ENCODE measurements at regions not wholly inside any gene's neighbourhood (a gene's known extent, or its start where the extent isn't known, plus 50 kb on each side); places are given as distances from the start of the nearest gene placed in this dataset.

- TF ChIP-seq YY1 (tag by site-specific recombination; IDR thresholded peaks at IDR 0.05): no peak
- no peak for TF ChIP-seq RBAK (tag by site-specific recombination; IDR thresholded peaks at IDR 0.05)
- no peak for TF ChIP-seq ZBTB7A (tag by site-specific recombination; IDR thresholded peaks at IDR 0.05; ENCODE audit: low read depth)
- TF ChIP-seq, protein P1, sequence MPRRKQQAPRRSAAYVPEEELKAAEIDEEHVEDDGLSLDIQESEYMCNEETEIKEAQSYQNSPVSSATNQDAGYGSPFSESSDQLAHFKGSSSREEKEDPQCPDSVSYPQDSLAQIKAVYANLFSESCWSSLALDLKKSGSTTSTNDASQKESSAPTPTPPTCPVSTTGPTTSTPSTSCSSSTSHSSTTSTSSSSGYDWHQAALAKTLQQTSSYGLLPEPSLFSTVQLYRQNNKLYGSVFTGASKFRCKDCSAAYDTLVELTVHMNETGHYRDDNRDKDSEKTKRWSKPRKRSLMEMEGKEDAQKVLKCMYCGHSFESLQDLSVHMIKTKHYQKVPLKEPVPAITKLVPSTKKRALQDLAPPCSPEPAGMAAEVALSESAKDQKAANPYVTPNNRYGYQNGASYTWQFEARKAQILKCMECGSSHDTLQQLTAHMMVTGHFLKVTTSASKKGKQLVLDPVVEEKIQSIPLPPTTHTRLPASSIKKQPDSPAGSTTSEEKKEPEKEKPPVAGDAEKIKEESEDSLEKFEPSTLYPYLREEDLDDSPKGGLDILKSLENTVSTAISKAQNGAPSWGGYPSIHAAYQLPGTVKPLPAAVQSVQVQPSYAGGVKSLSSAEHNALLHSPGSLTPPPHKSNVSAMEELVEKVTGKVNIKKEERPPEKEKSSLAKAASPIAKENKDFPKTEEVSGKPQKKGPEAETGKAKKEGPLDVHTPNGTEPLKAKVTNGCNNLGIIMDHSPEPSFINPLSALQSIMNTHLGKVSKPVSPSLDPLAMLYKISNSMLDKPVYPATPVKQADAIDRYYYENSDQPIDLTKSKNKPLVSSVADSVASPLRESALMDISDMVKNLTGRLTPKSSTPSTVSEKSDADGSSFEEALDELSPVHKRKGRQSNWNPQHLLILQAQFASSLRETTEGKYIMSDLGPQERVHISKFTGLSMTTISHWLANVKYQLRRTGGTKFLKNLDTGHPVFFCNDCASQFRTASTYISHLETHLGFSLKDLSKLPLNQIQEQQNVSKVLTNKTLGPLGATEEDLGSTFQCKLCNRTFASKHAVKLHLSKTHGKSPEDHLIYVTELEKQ (tag by site-specific recombination; IDR thresholded peaks at IDR 0.05; ENCODE audit: borderline replicate concordance): no peak
- no peak for TF ChIP-seq ZNF513 (tag by site-specific recombination; IDR thresholded peaks at IDR 0.05)
- no peak for TF ChIP-seq ZFP69B (tag by site-specific recombination; IDR thresholded peaks at IDR 0.05)
- TF ChIP-seq CTCF (tag by site-specific recombination; IDR thresholded peaks at IDR 0.05): no peak
- no peak for TF ChIP-seq ZNF24 (tag by site-specific recombination; IDR thresholded peaks at IDR 0.05)
- no peak for TF ChIP-seq REST (tag by site-specific recombination; IDR thresholded peaks at IDR 0.05)
- TF ChIP-seq ZNF266 (tag by site-specific recombination; IDR thresholded peaks at IDR 0.05; ENCODE audit: low read depth): no peak
These were observed 269.6 kb upstream of the PLXNA2 start for GRCh38 chr1:208513799-208514198.
